Vagina (tissue), 2 donors: ENCODE measurements at regions not wholly inside any gene's neighbourhood (a gene's known extent, or its start where the extent isn't known, plus 50 kb on each side); places are given as distances from the start of the nearest gene placed in this dataset.
"Not testable (repeated sequence)": the region's sequence is repeated elsewhere in the genome, so short reads cannot be mapped to it uniquely, and the experiment has no call there.

ENCODE experiments used
- DNase-seq, 2 donors: peaks; one replicate each; pipeline ENCODE4 v3.0.0-alpha.2; 2017; ENCODE audit errors: extremely low spot score in 2 of 2
- H3K27ac ChIP-seq: fragments of 200-600 bp; sonication (generic); one replicate; pipeline ENCODE4 v1.5.1; 2019
- H3K27me3 ChIP-seq: fragments of 200-600 bp; sonication (generic); one replicate; pipeline ENCODE4 v1.5.1; 2019
- H3K36me3 ChIP-seq, 2 donors: fragments of 200-600 bp; sonication (generic); one replicate each; pipeline ENCODE4 v1.5.1; 2017 to 2019
- H3K4me1 ChIP-seq: fragments of 200-600 bp; sonication (generic); one replicate; pipeline ENCODE4 v1.5.1; 2019
- H3K4me3 ChIP-seq, 2 donors: fragments of 200-600 bp; sonication (generic); 1 replicate in 1 of 2; 2 replicates in 1 of 2; pipeline ENCODE4 v1.5.1; 2016 to 2019
- H3K9me3 ChIP-seq: fragments of 200-600 bp; sonication (generic); one replicate; pipeline ENCODE4 v1.5.1; 2019
- CTCF ChIP-seq, 3 experiments: fragments of 450-650 bp in 2 of 3; fragments of 200-600 bp in 1 of 3; sonication (generic) in 1 of 3; IDR thresholded peaks; one replicate each; pipeline ENCODE4 v1.5.1; 2017 to 2019; ENCODE audit warnings: antibody characterized with exemption in 3 of 3, mild to moderate bottlenecking in 2 of 3, moderate library complexity in 2 of 3
- POLR2A ChIP-seq, 2 donors: fragments of 450-650 bp; IDR thresholded peaks; one replicate each; pipeline ENCODE4 v1.6.1; 2017; ENCODE audit warnings: antibody characterized with exemption in 2 of 2, mild to moderate bottlenecking in 2 of 2, moderate library complexity in 2 of 2
- POLR2AphosphoS5 ChIP-seq, 2 donors: sonication (generic); formaldehyde crosslinking; IDR thresholded peaks; one replicate each; pipeline ENCODE4 v1.9.0; 2017; ENCODE audit warnings: antibody characterized with exemption in 2 of 2, mild to moderate bottlenecking in 2 of 2, low read depth in 1 of 2; ENCODE audit not compliant: insufficient read depth in 1 of 2
- intact Hi-C: fragments of 100-400 bp; cut with DNase I; formaldehyde crosslinking; loops from one replicate; pipeline ENCODE4 v1.15.1; 2023

GRCh38 chr12:115798309-115798917, 479.1 kb downstream of the MED13L start:
- no peak for DNase-seq
- intact Hi-C loops, result no loop called here
- no peaks in the 10 kb centered on the region for H3K27me3 ChIP-seq
- no peaks in the 10 kb centered on the region for H3K9me3 ChIP-seq
- no peak overlapping the region for H3K4me3 ChIP-seq
- H3K36me3 ChIP-seq, result no peaks in the 10 kb centered on the region
- H3K4me1 ChIP-seq, result no peaks in the 10 kb centered on the region
- TF ChIP-seq POLR2AphosphoS5 (IDR thresholded peaks at IDR 0.05; ENCODE audit: insufficient read depth in 1 of 2, low read depth in 1 of 2), result no peak
- TF ChIP-seq POLR2A (IDR thresholded peaks at IDR 0.05), result no peak
- TF ChIP-seq CTCF (IDR thresholded peaks at IDR 0.05), result no peak
- no peak overlapping the region for H3K27ac ChIP-seq

DNA sequence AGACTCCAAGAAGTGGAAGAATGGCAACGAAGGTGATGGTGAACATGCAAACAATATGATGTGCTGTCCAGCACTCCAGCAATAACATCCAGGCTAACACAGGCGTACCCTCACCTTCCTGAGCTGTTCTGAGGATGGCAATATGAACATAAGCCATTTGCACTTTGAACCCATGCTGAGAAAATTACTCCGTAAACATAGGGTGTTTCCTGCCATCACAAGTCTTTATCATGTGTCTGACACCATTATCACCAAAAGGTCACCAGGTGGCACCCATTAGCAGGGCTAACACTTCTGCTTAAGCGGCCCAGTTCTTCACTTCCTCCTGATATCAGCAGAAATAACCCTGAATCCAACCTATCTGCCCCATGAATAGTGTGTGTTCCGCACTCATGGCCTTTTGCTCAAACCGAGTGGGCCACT, 482.8 kb downstream of the MED13L start:
- intact Hi-C loops, result no loop called here
- H3K4me3 ChIP-seq, result no peak overlapping the region
- no peaks in the 10 kb centered on the region for H3K4me1 ChIP-seq
- H3K27ac ChIP-seq, result no peak overlapping the region
- no peaks in the 10 kb centered on the region for H3K9me3 ChIP-seq
- TF ChIP-seq CTCF (IDR thresholded peaks at IDR 0.05) (no peak), POLR2A (IDR thresholded peaks at IDR 0.05) (no peak), POLR2AphosphoS5 (IDR thresholded peaks at IDR 0.05; ENCODE audit: insufficient read depth in 1 of 2, low read depth in 1 of 2) (no peak)
- no peak for DNase-seq
- no peaks in the 10 kb centered on the region for H3K36me3 ChIP-seq
- H3K27me3 ChIP-seq, result no peaks in the 10 kb centered on the region

DNA sequence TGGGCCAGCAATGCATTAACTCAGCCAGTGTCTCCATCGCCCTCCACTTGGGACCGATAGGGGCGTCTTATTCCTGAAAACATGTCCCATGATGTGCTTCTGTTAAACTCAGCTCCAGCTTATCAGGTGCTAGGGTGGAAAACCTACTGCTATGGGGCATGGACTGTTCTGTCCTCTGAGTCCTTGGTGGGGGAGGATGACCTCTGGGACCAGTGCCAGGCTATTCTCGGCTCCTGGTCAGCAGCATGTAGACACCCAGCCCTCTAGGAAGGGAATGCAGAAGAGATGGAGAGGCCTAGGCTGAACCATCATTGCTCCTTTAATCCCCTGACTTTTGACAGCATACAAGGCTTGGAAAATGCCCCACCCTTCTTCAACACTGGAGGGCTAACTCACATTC, 486.2 kb downstream of the MED13L start:
- no peaks in the 10 kb centered on the region for H3K9me3 ChIP-seq
- intact Hi-C loops, result no loop called here
- no peak for TF ChIP-seq POLR2AphosphoS5 (IDR thresholded peaks at IDR 0.05; ENCODE audit: insufficient read depth in 1 of 2, low read depth in 1 of 2)
- TF ChIP-seq CTCF (IDR thresholded peaks at IDR 0.05), result no peak
- no peak for TF ChIP-seq POLR2A (IDR thresholded peaks at IDR 0.05)
- H3K27ac ChIP-seq, result no peak overlapping the region
- H3K4me1 ChIP-seq, result no peaks in the 10 kb centered on the region
- no peak for DNase-seq
- H3K27me3 ChIP-seq, result no peaks in the 10 kb centered on the region
- H3K4me3 ChIP-seq, result no peak overlapping the region
- no peaks in the 10 kb centered on the region for H3K36me3 ChIP-seq

DNA sequence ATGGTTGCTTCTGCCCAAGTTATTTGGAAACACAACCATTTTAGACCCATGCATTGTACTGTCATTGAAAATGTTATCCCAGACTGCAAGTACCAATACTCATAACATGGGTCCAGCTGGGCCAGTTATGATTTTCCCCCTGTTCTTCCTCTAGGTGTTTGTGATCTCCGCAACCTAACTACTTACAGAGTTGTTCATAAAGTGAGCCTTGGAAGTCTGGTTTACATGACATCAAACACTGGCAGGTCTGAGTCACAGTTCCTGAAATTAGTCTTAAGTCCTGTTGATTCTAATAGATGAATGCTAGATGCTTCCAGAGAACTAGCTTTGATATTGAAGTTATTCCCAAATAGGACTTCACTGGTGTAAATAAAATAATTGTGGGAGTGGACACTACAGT, 487.0 kb downstream of the MED13L start:
- no peaks in the 10 kb centered on the region for H3K9me3 ChIP-seq
- no peaks in the 10 kb centered on the region for H3K4me1 ChIP-seq
- intact Hi-C loops, result no loop called here
- no peak overlapping the region for H3K27ac ChIP-seq
- no peaks in the 10 kb centered on the region for H3K27me3 ChIP-seq
- no peak overlapping the region for H3K4me3 ChIP-seq
- no peak for DNase-seq
- H3K36me3 ChIP-seq, result no peaks in the 10 kb centered on the region
- no peak for TF ChIP-seq POLR2AphosphoS5 (IDR thresholded peaks at IDR 0.05; ENCODE audit: insufficient read depth in 1 of 2, low read depth in 1 of 2)

- H3K36me3 ChIP-seq, DNase-seq, intact Hi-C loops, H3K4me3 ChIP-seq, H3K27me3 ChIP-seq, H3K9me3 ChIP-seq, H3K4me1 ChIP-seq, H3K27ac ChIP-seq: not testable (repeated sequence)
These were observed 491.0 kb downstream of the MED13L start for GRCh38 chr12:115786490-115786889.

DNA sequence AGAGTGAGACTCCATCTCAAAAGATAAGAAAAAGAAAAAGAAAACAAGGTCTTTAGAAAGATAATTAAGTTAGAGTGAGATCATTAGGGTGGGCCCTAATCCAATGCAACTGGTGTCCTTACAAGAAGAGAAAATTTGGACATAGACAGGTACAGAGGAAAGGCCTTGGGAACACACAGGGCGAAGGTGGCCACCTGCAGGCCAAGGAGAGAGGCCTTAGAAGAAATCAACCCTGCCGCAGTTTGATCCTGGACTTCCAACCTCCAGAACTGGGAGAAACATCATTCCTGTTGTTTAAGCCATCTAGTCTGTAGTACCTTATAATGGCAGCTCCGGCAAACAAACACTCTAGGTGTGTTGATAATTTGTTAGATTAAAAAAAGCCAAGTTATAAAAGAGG, 491.9 kb downstream of the MED13L start:
- no peak overlapping the region for H3K27ac ChIP-seq
- TF ChIP-seq POLR2AphosphoS5 (IDR thresholded peaks at IDR 0.05; ENCODE audit: insufficient read depth in 1 of 2, low read depth in 1 of 2), result no peak
- no peak for TF ChIP-seq CTCF (IDR thresholded peaks at IDR 0.05)
- no peak for TF ChIP-seq POLR2A (IDR thresholded peaks at IDR 0.05)
- H3K9me3 ChIP-seq, result no peaks in the 10 kb centered on the region
- no peaks in the 10 kb centered on the region for H3K4me1 ChIP-seq
- no peaks in the 10 kb centered on the region for H3K36me3 ChIP-seq
- no peaks in the 10 kb centered on the region for H3K27me3 ChIP-seq
- DNase-seq, result no peak
- no peak overlapping the region for H3K4me3 ChIP-seq
- intact Hi-C loops, result no loop called here
